B cell (primary cell): ENCODE measurements at regions not wholly inside any gene's neighbourhood (a gene's known extent, or its start where the extent isn't known, plus 50 kb on each side); places are given as distances from the start of the nearest gene placed in this dataset.

Source experiments
- ATAC-seq: fragments of 200-7000 bp; cut with Tn5 transposase; one replicate; pipeline ENCODE4 v1.10.0; 2021; ENCODE audit warnings: low read depth, mild to moderate bottlenecking, moderate number of reproducible peaks, moderate library complexity
- CTCF ChIA-PET: fragments of 350-600 bp; sonication (Branson Sonifier 250); formaldehyde crosslinking; loops from one replicate; lab custom pipeline; 2021; ENCODE audit warnings: antibody characterized with exemption, inconsistent platforms; lab: Charles Lee
- POLR2A ChIA-PET: fragments of 350-600 bp; sonication (Branson Sonifier 250); formaldehyde crosslinking; loops from one replicate; lab custom pipeline; 2021; ENCODE audit warnings: antibody characterized with exemption; lab: Charles Lee
- DNase-seq: peaks from one replicate; pipeline ENCODE4 v3.0.0; 2013
- H2AFZ ChIP-seq: 2 replicates; pipeline ENCODE4 v1.6.1; 2012; ENCODE audit warnings: mild to moderate bottlenecking, low read depth, low read length; ENCODE audit not compliant: insufficient read depth, poor library complexity, severe bottlenecking
- H3K27ac ChIP-seq, 2 donors: 1 replicate in 1 of 2; 2 replicates in 1 of 2; pipeline ENCODE4 v1.5.1; 2012 to 2013; ENCODE audit warnings: low read length in 2 of 2, mild to moderate bottlenecking in 2 of 2, moderate library complexity in 1 of 2
- H3K27me3 ChIP-seq, 4 experiments: fragments of 200-600 bp in 1 of 4; sonication (generic) in 1 of 4; replicated peaks in 1 of 4; 1 replicate in 2 of 4; 2 replicates in 2 of 4; pipeline versions ENCODE4 v1.6.1 to v1.7.0; 2013 to 2016; ENCODE audit warnings: low read length in 3 of 4, mild to moderate bottlenecking in 2 of 4, mixed read lengths in 1 of 4, moderate library complexity in 1 of 4; ENCODE audit not compliant: insufficient read depth in 4 of 4, control insufficient read depth in 3 of 4; ENCODE audit errors: control extremely low read depth in 1 of 4
- H3K36me3 ChIP-seq, 2 experiments: replicated peaks in 1 of 2; 1 replicate in 1 of 2; 2 replicates in 1 of 2; pipeline versions ENCODE4 v1.6.1 to v1.7.1; 2013; ENCODE audit warnings: low read length in 1 of 2; ENCODE audit not compliant: insufficient read depth in 2 of 2, control insufficient read depth in 1 of 2; ENCODE audit errors: control extremely low read depth in 1 of 2, extremely low read depth in 1 of 2
- H3K4me1 ChIP-seq, 2 donors: fragments of 200-600 bp in 1 of 2; sonication (generic) in 1 of 2; 1 replicate in 1 of 2; 2 replicates in 1 of 2; pipeline versions ENCODE4 v1.5.1 to v1.6.1; 2013 to 2017; ENCODE audit warnings: low read length in 2 of 2; ENCODE audit not compliant: control insufficient read depth in 2 of 2, insufficient read depth in 2 of 2
- H3K4me2 ChIP-seq: replicated peaks from 2 replicates; pipeline ENCODE3; 2012; ENCODE audit warnings: mild to moderate bottlenecking, low read depth, low read length; ENCODE audit not compliant: poor library complexity, severe bottlenecking
- H3K4me3 ChIP-seq, 5 experiments: fragments of 200-600 bp in 1 of 5; sonication (generic) in 1 of 5; 1 replicate in 3 of 5; 2 replicates in 2 of 5; pipeline versions ENCODE4 v1.5.1 to v1.7.0; 2011 to 2016; ENCODE audit warnings: low read length in 4 of 5, mild to moderate bottlenecking in 4 of 5, low read depth in 2 of 5, control low read depth in 1 of 5, moderate library complexity in 1 of 5; ENCODE audit not compliant: insufficient read depth in 1 of 5; ENCODE audit errors: control extremely low read depth in 1 of 5, extremely low read depth in 1 of 5
- H3K79me2 ChIP-seq: fragments of 200-600 bp; sonication (generic); one replicate; pipeline ENCODE4 v1.6.0; 2016; ENCODE audit warnings: low read length; ENCODE audit not compliant: control insufficient read depth, insufficient read depth
- H3K9ac ChIP-seq: fragments of 200-600 bp; sonication (generic); 2 replicates; pipeline ENCODE4 v1.6.1; 2017; ENCODE audit warnings: mild to moderate bottlenecking, low read length, moderate library complexity
- H3K9me3 ChIP-seq, 3 donors: one replicate each; pipeline versions ENCODE4 v1.6.1 to v1.7.1; 2013; ENCODE audit warnings: low read length in 2 of 3; ENCODE audit not compliant: control insufficient read depth in 2 of 3, insufficient read depth in 1 of 3; ENCODE audit errors: control extremely low read depth in 1 of 3
- H4K20me1 ChIP-seq: 2 replicates; pipeline ENCODE4 v1.6.0; 2012; ENCODE audit warnings: mild to moderate bottlenecking, low read length; ENCODE audit not compliant: insufficient read depth, control insufficient read depth, poor library complexity, severe bottlenecking
- H3K27ac Mint-ChIP-seq: one replicate; pipeline ENCODE4 v1.8.0; 2021; ENCODE audit warnings: mixed read lengths
- H3K27me3 Mint-ChIP-seq: one replicate; pipeline ENCODE4 v1.8.0; 2021; ENCODE audit warnings: mixed read lengths
- H3K4me1 Mint-ChIP-seq: one replicate; pipeline ENCODE4 v1.8.0; 2021; ENCODE audit warnings: mixed read lengths
- H3K4me3 Mint-ChIP-seq: one replicate; pipeline ENCODE4 v1.8.0; 2021; ENCODE audit warnings: mixed read lengths
- H3K9me3 Mint-ChIP-seq: one replicate; pipeline ENCODE4 v1.8.0; 2022; ENCODE audit warnings: mixed read lengths; ENCODE audit not compliant: insufficient read depth
- CTCF ChIP-seq: fragments of 200-600 bp; IDR thresholded peaks from one replicate; pipeline ENCODE4 v1.8.0; 2022; ENCODE audit warnings: antibody characterized with exemption, mild to moderate bottlenecking
- EZH2 ChIP-seq: IDR thresholded peaks from 2 replicates; pipeline ENCODE4 v1.6.1; 2012; ENCODE audit warnings: borderline replicate concordance, low read depth, mild to moderate bottlenecking, moderate library complexity, low read length; ENCODE audit not compliant: insufficient read depth, poor library complexity, severe bottlenecking
- WGBS: methylation state at CpG from one replicate; pipeline ENCODE4 v1.1.5; 2013; ENCODE audit warnings: missing lambda C conversion rate; ENCODE audit not compliant: insufficient coverage; 5-methylcytosine and 5-hydroxymethylcytosine counted together
- intact Hi-C: fragments of 100-400 bp; cut with micrococcal nuclease; formaldehyde crosslinking; loops from one replicate; pipeline ENCODE4 v1.10.0; 2022

GRCh38 chr14:94682736-94683135 is 70.5 kb downstream of the SERPINA3 start:
- peaks cover 3% of the 10 kb centered on the region for H3K27me3 Mint-ChIP-seq
- H3K4me1 Mint-ChIP-seq = no peaks in the 10 kb centered on the region
- ATAC-seq (no peak), DNase-seq (no peak)
- no peak overlapping the region for H3K4me3 Mint-ChIP-seq
- Histone ChIP-seq H3K9ac (no peak overlapping the region), H3K4me1 (no peaks in the 10 kb centered on the region), H3K36me3 (no peaks in the 10 kb centered on the region), H3K27ac (no peak overlapping the region), H3K9me3 (peaks cover 0 to 3% (median 0%) of the 10 kb centered on the region in 3 donors), H4K20me1 (no peaks in the 10 kb centered on the region), H2AFZ (no peak overlapping the region), H3K4me3 (no peak overlapping the region), H3K79me2 (no peaks in the 10 kb centered on the region), H3K4me2 (no peak overlapping the region), H3K27me3 (no peaks in the 10 kb centered on the region)
- 91% methylated on average over 3 of the region's 5 CpGs for WGBS
- TF ChIP-seq EZH2 = no peak
- no peak for TF ChIP-seq CTCF
- POLR2A ChIA-PET = no interaction called here
- CTCF ChIA-PET = no interaction called here
- no peak overlapping the region for H3K27ac Mint-ChIP-seq
- no peaks in the 10 kb centered on the region for H3K9me3 Mint-ChIP-seq
- intact Hi-C loops = no loop called here

- ChIA-PET CTCF (no interaction called here), POLR2A (no interaction called here)
- intact Hi-C loops = no loop called here
- Histone ChIP-seq H3K36me3 (no peaks in the 10 kb centered on the region), H3K79me2 (no peaks in the 10 kb centered on the region), H3K9me3 (peaks cover 0 to 7% (median 0%) of the 10 kb centered on the region in 3 donors), H3K9ac (no peak overlapping the region), H4K20me1 (no peaks in the 10 kb centered on the region), H3K27ac (no peak overlapping the region), H3K4me1 (no peaks in the 10 kb centered on the region), H3K4me3 (no peak overlapping the region), H3K4me2 (no peak overlapping the region), H3K27me3 (no peaks in the 10 kb centered on the region), H2AFZ (no peak overlapping the region)
- H3K27me3 Mint-ChIP-seq = peaks cover 6% of the 10 kb centered on the region
- TF ChIP-seq CTCF (no peak), EZH2 (no peak)
- DNase-seq (no peak), ATAC-seq (no peak)
- 94% methylated on average over 9 of the region's 14 CpGs for WGBS
- H3K4me3 Mint-ChIP-seq = no peak overlapping the region
- H3K4me1 Mint-ChIP-seq = no peaks in the 10 kb centered on the region
- H3K27ac Mint-ChIP-seq = no peak overlapping the region
- H3K9me3 Mint-ChIP-seq = no peaks in the 10 kb centered on the region
Measured at GRCh38 chr14:94682061-94682516, 69.9 kb downstream of the SERPINA3 start.
